Left forelimb (tissue), 1 donor: ENCODE measurements at regions not wholly inside any gene's neighbourhood (a gene's known extent, or its start where the extent isn't known, plus 50 kb on each side); places are given as distances from the start of the nearest gene placed in this dataset.

Experiments
- DNase-seq: peaks from one replicate; pipeline ENCODE4 v3.0.0-alpha.2; 2018; ENCODE audit warnings: low spot score

GRCh38 chr22:48140261-48140813, 1377.9 kb downstream of the TBC1D22A start:
- DNase-seq, result no peak

GRCh38 chr22:48139776-48140175, 1377.3 kb downstream of the TBC1D22A start:
- DNase-seq, result no peak

- no peak for DNase-seq
Measured at GRCh38 chr22:48138855-48139254, 1376.4 kb downstream of the TBC1D22A start.

GRCh38 chr22:48138427-48138826, 1376.0 kb downstream of the TBC1D22A start:
- no peak for DNase-seq

- DNase-seq, result no peak
Measured at GRCh38 chr22:48137640-48138039, 1375.2 kb downstream of the TBC1D22A start.

- DNase-seq, result no peak
Measured at GRCh38 chr22:48135592-48135991, 1373.1 kb downstream of the TBC1D22A start.

- no peak for DNase-seq
Measured at GRCh38 chr22:48125416-48125815, 1363.0 kb downstream of the TBC1D22A start.

GRCh38 chr22:48121984-48122383, 1359.5 kb downstream of the TBC1D22A start:
- DNase-seq, result no peak

- no peak for DNase-seq
Measured at GRCh38 chr22:48118654-48119053, 1356.2 kb downstream of the TBC1D22A start.

- no peak for DNase-seq
Measured at GRCh38 chr22:48116871-48117270, 1354.4 kb downstream of the TBC1D22A start.

- no peak for DNase-seq
Measured at GRCh38 chr22:48112687-48113521, 1350.5 kb downstream of the TBC1D22A start.

- no peak for DNase-seq
Measured at GRCh38 chr22:48106715-48107259, 1344.3 kb downstream of the TBC1D22A start.

- DNase-seq, result no peak
Measured at GRCh38 chr22:48106215-48106614, 1343.8 kb downstream of the TBC1D22A start.

GRCh38 chr22:48105259-48105658, 1342.8 kb downstream of the TBC1D22A start:
- no peak for DNase-seq

GRCh38 chr22:48104766-48105165, 1342.3 kb downstream of the TBC1D22A start:
- DNase-seq, result no peak

- no peak for DNase-seq
Measured at GRCh38 chr22:48104102-48104738, 1341.8 kb downstream of the TBC1D22A start.

GRCh38 chr22:48103126-48103875, 1340.9 kb downstream of the TBC1D22A start:
- DNase-seq, result no peak

- DNase-seq, result no peak
Measured at GRCh38 chr22:48102581-48102980, 1340.1 kb downstream of the TBC1D22A start.

GRCh38 chr22:48101704-48102103, 1339.3 kb downstream of the TBC1D22A start:
- no peak for DNase-seq

- no peak for DNase-seq
Measured at GRCh38 chr22:48100685-48101417, 1338.4 kb downstream of the TBC1D22A start.

GRCh38 chr22:48099671-48100070, 1337.2 kb downstream of the TBC1D22A start:
- DNase-seq, result no peak
